ENCODE measurements at regions not wholly inside any gene's neighbourhood (a gene's known extent, or its start where the extent isn't known, plus 50 kb on each side); places are given as distances from the start of the nearest gene placed in this dataset.

- TF ChIP-seq EP300 (IDR thresholded peaks at IDR 0.05; ENCODE audit: low read depth) (no peak), CTCF (IDR thresholded peaks at IDR 0.05) (no peak), POLR2A (IDR thresholded peaks at IDR 0.05) (no peak), POLR2AphosphoS5 (IDR thresholded peaks at IDR 0.05) (no peak)
- in situ Hi-C loops (cut with MboI; ENCODE audit: low pct_ligation_motif_present in 1 of 4, low pct_unique_long_range_greater_than_20kb in 1 of 4, low sequenced_read_pairs in 3 of 4) (loop anchor here in 2 of 4 donors (25.0 kb wide), 2 partner anchors 607 to 1232 kb away; partner anchors contain the start of genes ANKRD60 (in 1 of the 2), GNAS (in 1 of the 2) and GNAS-AS1 (in 1 of the 2)), intact Hi-C loops (cut with DNase I; ENCODE audit: low total_unique reads) (no loop called here)
- Histone ChIP-seq H3K4me1 (no peaks in the 10 kb centered on the region), H3K9me3 (no peaks in the 10 kb centered on the region), H3K4me3 (no peak overlapping the region), H3K27ac (no peak overlapping the region), H3K27me3 (no peaks in the 10 kb centered on the region), H3K36me3 (no peaks in the 10 kb centered on the region)
- no peak for DNase-seq
- 78% methylated on average over 1 to 5 of the region's 5 CpGs for WGBS, 2 donors (ENCODE audit: low coverage in 1 of 2)
Observed at GRCh38 chr20:59468831-59469230, 135.5 kb upstream of the PHACTR3 start.

- DNase-seq: no peak
Observed at GRCh38 chr20:59469267-59470252, 134.8 kb upstream of the PHACTR3 start.

GRCh38 chr20:59470521-59470920 is 133.8 kb upstream of the PHACTR3 start:
- Histone ChIP-seq H3K27me3 (no peaks in the 10 kb centered on the region), H3K4me1 (no peaks in the 10 kb centered on the region), H3K36me3 (no peaks in the 10 kb centered on the region), H3K9me3 (no peaks in the 10 kb centered on the region), H3K27ac (no peak overlapping the region), H3K4me3 (no peak overlapping the region)
- in situ Hi-C loops (cut with MboI; ENCODE audit: low pct_ligation_motif_present in 1 of 4, low pct_unique_long_range_greater_than_20kb in 1 of 4, low sequenced_read_pairs in 3 of 4) (loop anchor here in 2 of 4 donors (25.0 kb wide), 2 partner anchors 608 to 1233 kb away; partner anchors contain the start of genes ANKRD60 (in 1 of the 2), GNAS (in 1 of the 2) and GNAS-AS1 (in 1 of the 2)), intact Hi-C loops (cut with DNase I; ENCODE audit: low total_unique reads) (no loop called here)
- TF ChIP-seq EP300 (IDR thresholded peaks at IDR 0.05; ENCODE audit: low read depth) (no peak), POLR2AphosphoS5 (IDR thresholded peaks at IDR 0.05) (no peak), CTCF (IDR thresholded peaks at IDR 0.05) (no peak), POLR2A (IDR thresholded peaks at IDR 0.05) (no peak)
- DNase-seq: no peak
- WGBS, 2 donors (ENCODE audit: low coverage in 1 of 2): 92 to 93% methylated on average over 7 to 20 of the region's 20 CpGs

More at GRCh38 chr20:59469267-59470252, 134.8 kb upstream of the PHACTR3 start:
- in situ Hi-C loops (cut with MboI; ENCODE audit: low pct_ligation_motif_present in 1 of 4, low pct_unique_long_range_greater_than_20kb in 1 of 4, low sequenced_read_pairs in 3 of 4): loop anchor here in 2 of 4 donors (25.0 kb wide), 2 partner anchors 607 to 1232 kb away; partner anchors contain the start of genes ANKRD60 (in 1 of the 2), GNAS (in 1 of the 2) and GNAS-AS1 (in 1 of the 2)
- Histone ChIP-seq H3K27me3 (no peaks in the 10 kb centered on the region), H3K4me3 (no peak overlapping the region), H3K9me3 (no peaks in the 10 kb centered on the region), H3K27ac (no peak overlapping the region), H3K4me1 (no peaks in the 10 kb centered on the region), H3K36me3 (no peaks in the 10 kb centered on the region)
- intact Hi-C loops (cut with DNase I; ENCODE audit: low total_unique reads): no loop called here
- 58 to 74% methylated on average over 17 to 34 of the region's 34 CpGs for WGBS, 2 donors (ENCODE audit: low coverage in 1 of 2)
- TF ChIP-seq POLR2AphosphoS5 (IDR thresholded peaks at IDR 0.05) (no peak), EP300 (IDR thresholded peaks at IDR 0.05; ENCODE audit: low read depth) (no peak)

- no peak for DNase-seq
- H3K9me3 ChIP-seq: no peaks in the 10 kb centered on the region
- WGBS, 2 donors (ENCODE audit: low coverage in 1 of 2): 62 to 73% methylated on average over 5 to 12 of the region's 12 CpGs
- H3K36me3 ChIP-seq: no peaks in the 10 kb centered on the region
- no peak for TF ChIP-seq POLR2A (IDR thresholded peaks at IDR 0.05)
- no peak overlapping the region for H3K27ac ChIP-seq
- no peaks in the 10 kb centered on the region for H3K27me3 ChIP-seq
- in situ Hi-C loops (cut with MboI; ENCODE audit: low pct_ligation_motif_present in 1 of 4, low pct_unique_long_range_greater_than_20kb in 1 of 4, low sequenced_read_pairs in 3 of 4): loop anchor here in 2 of 4 donors (25.0 kb wide), 2 partner anchors 610 to 1235 kb away; partner anchors contain the start of genes ANKRD60 (in 1 of the 2), GNAS (in 1 of the 2) and GNAS-AS1 (in 1 of the 2)
- intact Hi-C loops (cut with DNase I; ENCODE audit: low total_unique reads): no loop called here
- no peaks in the 10 kb centered on the region for H3K4me1 ChIP-seq
- no peak overlapping the region for H3K4me3 ChIP-seq
Observed at GRCh38 chr20:59471653-59472421, 132.5 kb upstream of the PHACTR3 start.

Measured in transverse colon (tissue), 4 donors.